ENCODE measurements at regions not wholly inside any gene's neighbourhood (a gene's known extent, or its start where the extent isn't known, plus 50 kb on each side); places are given as distances from the start of the nearest gene placed in this dataset.

GRCh38 chr3:28890373-28890772, 390.5 kb upstream of the RBMS3 start:
- no peak for TF ChIP-seq CTCF (IDR thresholded peaks at IDR 0.05; ENCODE audit: low read depth, low read length)
- in situ Hi-C loops (cut with HindIII; ENCODE audit: low sequenced_read_pairs), result no loop called here
- no peak overlapping the region for H3K4me3 ChIP-seq (ENCODE audit: low read depth, low read length)
- no peak for DNase-seq (ENCODE audit: low read depth, low spot score)

- DNase-seq (ENCODE audit: low read depth, low spot score), result no peak
- H3K4me3 ChIP-seq (ENCODE audit: low read depth, low read length), result no peak overlapping the region
- in situ Hi-C loops (cut with HindIII; ENCODE audit: low sequenced_read_pairs), result no loop called here
- no peak for TF ChIP-seq CTCF (IDR thresholded peaks at IDR 0.05; ENCODE audit: low read depth, low read length)
Observed at GRCh38 chr3:28891485-28891884, 389.4 kb upstream of the RBMS3 start.

- H3K4me3 ChIP-seq (ENCODE audit: low read depth, low read length), result no peak overlapping the region
- no peak for TF ChIP-seq CTCF (IDR thresholded peaks at IDR 0.05; ENCODE audit: low read depth, low read length)
- DNase-seq (ENCODE audit: low read depth, low spot score), result no peak
- in situ Hi-C loops (cut with HindIII; ENCODE audit: low sequenced_read_pairs), result no loop called here
Observed at GRCh38 chr3:28900301-28900700, 380.6 kb upstream of the RBMS3 start.

- no peak for TF ChIP-seq CTCF (IDR thresholded peaks at IDR 0.05; ENCODE audit: low read depth, low read length)
- no peak overlapping the region for H3K4me3 ChIP-seq (ENCODE audit: low read depth, low read length)
- no peak for DNase-seq (ENCODE audit: low read depth, low spot score)
- in situ Hi-C loops (cut with HindIII; ENCODE audit: low sequenced_read_pairs), result no loop called here
Observed at GRCh38 chr3:28901018-28901417, 379.9 kb upstream of the RBMS3 start.

GRCh38 chr3:28903171-28903601, 377.7 kb upstream of the RBMS3 start:
- in situ Hi-C loops (cut with HindIII; ENCODE audit: low sequenced_read_pairs), result no loop called here
- no peak for TF ChIP-seq CTCF (IDR thresholded peaks at IDR 0.05; ENCODE audit: low read depth, low read length)
- no peak for DNase-seq (ENCODE audit: low read depth, low spot score)
- H3K4me3 ChIP-seq (ENCODE audit: low read depth, low read length), result no peak overlapping the region

- H3K4me3 ChIP-seq (ENCODE audit: low read depth, low read length), result no peak overlapping the region
- DNase-seq (ENCODE audit: low read depth, low spot score), result no peak
- TF ChIP-seq CTCF (IDR thresholded peaks at IDR 0.05; ENCODE audit: low read depth, low read length), result no peak
- in situ Hi-C loops (cut with HindIII; ENCODE audit: low sequenced_read_pairs), result no loop called here
Observed at GRCh38 chr3:28905798-28906197, 375.1 kb upstream of the RBMS3 start.

All from astrocyte of the spinal cord (primary cell).